SK-N-SH (cell line): ENCODE measurements at regions not wholly inside any gene's neighbourhood (a gene's known extent, or its start where the extent isn't known, plus 50 kb on each side); places are given as distances from the start of the nearest gene placed in this dataset.

Source experiments
- CTCF ChIA-PET: fragments of 300-600, 350-600 bp; formaldehyde crosslinking; extraction: SDS; loops from one replicate; lab custom pipeline; 2021; lab: Yijun Ruan, JAX
- POLR2A ChIA-PET: fragments of 350-600 bp; sonication (Branson Sonifier 250); formaldehyde crosslinking; extraction: SDS; loops from one replicate; lab custom pipeline; 2020; ENCODE audit warnings: antibody characterized with exemption, inconsistent platforms; lab: Yijun Ruan, JAX
- DNase-seq: peaks from one replicate; pipeline ENCODE4 v3.0.0; 2012
- H2AFZ ChIP-seq: fragments of 200-600 bp; sonication (generic); 2 replicates; pipeline ENCODE4 v1.8.1; 2016; ENCODE audit warnings: antibody characterized with exemption, mild to moderate bottlenecking, low read depth
- H3F3A ChIP-seq: fragments of 200-600 bp; sonication (generic); replicated peaks from 2 replicates; pipeline ENCODE3; 2016; ENCODE audit warnings: antibody characterized with exemption, mild to moderate bottlenecking; ENCODE audit not compliant: insufficient read depth
- H3K27ac ChIP-seq, 2 experiments: fragments of 200-500 bp in 1 of 2; fragments of 200-600 bp in 1 of 2; sonication (Bioruptor generic) in 1 of 2; sonication (generic), shearing (Covaris generic) in 1 of 2; 2 replicates each; pipeline versions ENCODE4 v1.5.1 to v1.6.1; 2014 to 2016; ENCODE audit warnings: low read depth in 2 of 2, inconsistent platforms in 1 of 2, low read length in 1 of 2, mild to moderate bottlenecking in 1 of 2, mixed read lengths in 1 of 2
- H3K27me3 ChIP-seq: fragments of 200-600 bp; sonication (generic), shearing (Covaris generic); 2 replicates; pipeline ENCODE4 v1.6.1; 2016; ENCODE audit warnings: mixed run types; ENCODE audit not compliant: insufficient read depth
- H3K36me3 ChIP-seq, 2 experiments: fragments of 200-500 bp in 1 of 2; fragments of 200-600 bp in 1 of 2; sonication (Bioruptor generic) in 1 of 2; sonication (generic) in 1 of 2; replicated peaks in 1 of 2; 2 replicates each; pipeline versions ENCODE3 to v1.5.1; 2014 to 2016; ENCODE audit warnings: low read length in 1 of 2, mild to moderate bottlenecking in 1 of 2; ENCODE audit not compliant: insufficient read depth in 2 of 2, control insufficient read depth in 1 of 2
- H3K4me1 ChIP-seq, 2 experiments: fragments of 200-500 bp in 1 of 2; fragments of 200-600 bp in 1 of 2; sonication (Bioruptor generic) in 1 of 2; sonication (generic), shearing (Covaris generic) in 1 of 2; 2 replicates each; pipeline versions ENCODE4 v1.5.1 to v1.6.1; 2014 to 2016; ENCODE audit warnings: low read depth in 1 of 2, low read length in 1 of 2, mixed run types in 1 of 2; ENCODE audit not compliant: insufficient read depth in 2 of 2, control insufficient read depth in 1 of 2
- H3K4me2 ChIP-seq: fragments of 200-600 bp; sonication (generic), shearing (Covaris generic); 2 replicates; pipeline ENCODE4 v1.6.1; 2017; ENCODE audit warnings: mixed run types
- H3K4me3 ChIP-seq, 2 experiments: fragments of 200-500 bp in 1 of 2; fragments of 200-600 bp in 1 of 2; sonication (Bioruptor generic) in 1 of 2; sonication (generic), shearing (Covaris generic) in 1 of 2; 2 replicates each; pipeline versions ENCODE4 v1.5.1 to v1.8.1; 2014 to 2016; ENCODE audit warnings: low read depth in 2 of 2, inconsistent platforms in 1 of 2, low read length in 1 of 2, mild to moderate bottlenecking in 1 of 2, mixed read lengths in 1 of 2, moderate library complexity in 1 of 2
- H3K79me2 ChIP-seq: fragments of 200-600 bp; sonication (generic); 2 replicates; pipeline ENCODE4 v1.8.1; 2017; ENCODE audit warnings: mild to moderate bottlenecking; ENCODE audit not compliant: insufficient read depth
- H3K9ac ChIP-seq: fragments of 200-600 bp; sonication (generic); 2 replicates; pipeline ENCODE4 v1.6.1; 2017; ENCODE audit warnings: mixed run types
- H3K9me2 ChIP-seq: fragments of 200-600 bp; sonication (generic); 2 replicates; pipeline ENCODE4 v1.6.1; 2017; ENCODE audit warnings: mixed run types
- H3K9me3 ChIP-seq: fragments of 200-600 bp; sonication (generic); 2 replicates; pipeline ENCODE4 v1.6.1; 2017; ENCODE audit warnings: mixed run types, mild to moderate bottlenecking, moderate library complexity
- H4K20me1 ChIP-seq: fragments of 200-600 bp; sonication (generic); 2 replicates; pipeline ENCODE4 v1.6.1; 2017; ENCODE audit warnings: mild to moderate bottlenecking, mixed run types; ENCODE audit not compliant: insufficient read depth
- CHD2 ChIP-seq: fragments of 150-350 bp; IDR thresholded peaks from 2 replicates; pipeline ENCODE4 v1.6.1; 2018; ENCODE audit warnings: low read length; ENCODE audit not compliant: partially characterized antibody
- CTCF ChIP-seq: fragments of 200-600 bp; sonication (generic); IDR thresholded peaks from 2 replicates; pipeline ENCODE4 v1.6.1; 2017; ENCODE audit warnings: antibody characterized with exemption, mild to moderate bottlenecking, moderate library complexity
- FOXJ3 ChIP-seq: sonication (generic); formaldehyde crosslinking; IDR thresholded peaks from 2 replicates; pipeline ENCODE4 v1.5.1; 2020; ENCODE audit warnings: mild to moderate bottlenecking, missing genetic modification reagents
- FOXM1 ChIP-seq: IDR thresholded peaks from 2 replicates; pipeline ENCODE4 v1.4.0; 2012; ENCODE audit warnings: low read depth, mild to moderate bottlenecking
- MXI1 ChIP-seq: IDR thresholded peaks from 2 replicates; pipeline ENCODE4 v1.6.1; 2012; ENCODE audit warnings: mild to moderate bottlenecking, low read depth, low read length, improper control_type of control experiment
- NFIC ChIP-seq: IDR thresholded peaks from 2 replicates; pipeline ENCODE4 v1.4.0; 2012; ENCODE audit warnings: borderline replicate concordance
- NRF1 ChIP-seq: IDR thresholded peaks from 2 replicates; pipeline ENCODE4 v1.6.1; 2012; ENCODE audit warnings: low read depth, mild to moderate bottlenecking, low read length
- PBX3 ChIP-seq: IDR thresholded peaks from 2 replicates; pipeline ENCODE4; 2012
- POLR2AphosphoS5 ChIP-seq: IDR thresholded peaks from 2 replicates; pipeline ENCODE4 v1.6.1; 2012; ENCODE audit warnings: low read depth, low read length
- RAD21 ChIP-seq: IDR thresholded peaks from 2 replicates; pipeline ENCODE4 v1.6.1; 2012; ENCODE audit warnings: mild to moderate bottlenecking, low read length
- RCOR1 ChIP-seq: fragments of 150-350 bp; IDR thresholded peaks from 2 replicates; pipeline ENCODE4 v1.6.1; 2017; ENCODE audit warnings: antibody characterized with exemption, low read length
- SMC3 ChIP-seq: IDR thresholded peaks from 2 replicates; pipeline ENCODE4 v1.6.1; 2012; ENCODE audit warnings: low read depth, low read length, improper control_type of control experiment
- TEAD4 ChIP-seq: IDR thresholded peaks from 2 replicates; pipeline ENCODE4 v1.4.0; 2012; ENCODE audit warnings: mild to moderate bottlenecking, borderline replicate concordance; ENCODE audit not compliant: insufficient read depth
- USF1 ChIP-seq: IDR thresholded peaks from 2 replicates; pipeline ENCODE4 v1.4.0; 2012; ENCODE audit warnings: low read depth, borderline replicate concordance
- YY1 ChIP-seq: IDR thresholded peaks from 2 replicates; pipeline ENCODE4 v1.4.0; 2012; ENCODE audit warnings: low read depth, mild to moderate bottlenecking
- WGBS: methylation state at CpG from one replicate; pipeline ENCODE4 v1.1.6; 2017; ENCODE audit warnings: low lambda C conversion rate; 5-methylcytosine and 5-hydroxymethylcytosine counted together
- TF ChIP-seq, protein P1 (sequence below): fragments of 150-350 bp; IDR thresholded peaks from 2 replicates; pipeline ENCODE4 v1.6.1; 2016; ENCODE audit warnings: mild to moderate bottlenecking, low read depth, low read length
- TF ChIP-seq, protein P2 (sequence below): IDR thresholded peaks from 2 replicates; pipeline ENCODE4 v1.6.1; 2012; ENCODE audit warnings: mild to moderate bottlenecking, low read depth, low read length, moderate library complexity
- TF ChIP-seq, protein P3 (sequence below): IDR thresholded peaks from 2 replicates; pipeline ENCODE4 v1.4.0; 2012; ENCODE audit warnings: low read depth, borderline replicate concordance

- TF ChIP-seq, protein P1, sequence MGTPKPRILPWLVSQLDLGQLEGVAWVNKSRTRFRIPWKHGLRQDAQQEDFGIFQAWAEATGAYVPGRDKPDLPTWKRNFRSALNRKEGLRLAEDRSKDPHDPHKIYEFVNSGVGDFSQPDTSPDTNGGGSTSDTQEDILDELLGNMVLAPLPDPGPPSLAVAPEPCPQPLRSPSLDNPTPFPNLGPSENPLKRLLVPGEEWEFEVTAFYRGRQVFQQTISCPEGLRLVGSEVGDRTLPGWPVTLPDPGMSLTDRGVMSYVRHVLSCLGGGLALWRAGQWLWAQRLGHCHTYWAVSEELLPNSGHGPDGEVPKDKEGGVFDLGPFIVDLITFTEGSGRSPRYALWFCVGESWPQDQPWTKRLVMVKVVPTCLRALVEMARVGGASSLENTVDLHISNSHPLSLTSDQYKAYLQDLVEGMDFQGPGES = no peak
- TF ChIP-seq SMC3 (no peak), NRF1 (no peak)
Observed at GRCh38 chr13:105608104-105608503, 927.4 kb downstream of the EFNB2 start (continued).

- WGBS = 51% methylated on average over 2 of the region's 2 CpGs
- CTCF ChIA-PET = interaction anchor here (0.6 kb wide), 1 partner anchor 26 kb away, joined by 4 read pairs; no protein-coding TSS in a partner anchor
- Histone ChIP-seq H3K4me2 (no peak overlapping the region), H3K9ac (no peak overlapping the region), H3K27me3 (no peaks in the 10 kb centered on the region), H3K9me3 (no peaks in the 10 kb centered on the region), H3K27ac (no peak overlapping the region), H3F3A (no peaks in the 10 kb centered on the region), H3K9me2 (no peaks in the 10 kb centered on the region), H3K4me1 (peaks cover 0 to 5% of the 10 kb centered on the region in 2 experiments; a peak in 2 of 4 replicates), H3K79me2 (no peaks in the 10 kb centered on the region), H3K4me3 (no peak overlapping the region), H4K20me1 (no peaks in the 10 kb centered on the region), H2AFZ (no peak overlapping the region), H3K36me3 (no peaks in the 10 kb centered on the region)
- POLR2A ChIA-PET = no interaction called here
- no peak for DNase-seq
- TF ChIP-seq USF1 = no peak
- no peak for TF ChIP-seq FOXJ3 (CRISPR knock-in tag)
- no peak for TF ChIP-seq NFIC
- TF ChIP-seq POLR2AphosphoS5 = no peak
- TF ChIP-seq, protein P2, sequence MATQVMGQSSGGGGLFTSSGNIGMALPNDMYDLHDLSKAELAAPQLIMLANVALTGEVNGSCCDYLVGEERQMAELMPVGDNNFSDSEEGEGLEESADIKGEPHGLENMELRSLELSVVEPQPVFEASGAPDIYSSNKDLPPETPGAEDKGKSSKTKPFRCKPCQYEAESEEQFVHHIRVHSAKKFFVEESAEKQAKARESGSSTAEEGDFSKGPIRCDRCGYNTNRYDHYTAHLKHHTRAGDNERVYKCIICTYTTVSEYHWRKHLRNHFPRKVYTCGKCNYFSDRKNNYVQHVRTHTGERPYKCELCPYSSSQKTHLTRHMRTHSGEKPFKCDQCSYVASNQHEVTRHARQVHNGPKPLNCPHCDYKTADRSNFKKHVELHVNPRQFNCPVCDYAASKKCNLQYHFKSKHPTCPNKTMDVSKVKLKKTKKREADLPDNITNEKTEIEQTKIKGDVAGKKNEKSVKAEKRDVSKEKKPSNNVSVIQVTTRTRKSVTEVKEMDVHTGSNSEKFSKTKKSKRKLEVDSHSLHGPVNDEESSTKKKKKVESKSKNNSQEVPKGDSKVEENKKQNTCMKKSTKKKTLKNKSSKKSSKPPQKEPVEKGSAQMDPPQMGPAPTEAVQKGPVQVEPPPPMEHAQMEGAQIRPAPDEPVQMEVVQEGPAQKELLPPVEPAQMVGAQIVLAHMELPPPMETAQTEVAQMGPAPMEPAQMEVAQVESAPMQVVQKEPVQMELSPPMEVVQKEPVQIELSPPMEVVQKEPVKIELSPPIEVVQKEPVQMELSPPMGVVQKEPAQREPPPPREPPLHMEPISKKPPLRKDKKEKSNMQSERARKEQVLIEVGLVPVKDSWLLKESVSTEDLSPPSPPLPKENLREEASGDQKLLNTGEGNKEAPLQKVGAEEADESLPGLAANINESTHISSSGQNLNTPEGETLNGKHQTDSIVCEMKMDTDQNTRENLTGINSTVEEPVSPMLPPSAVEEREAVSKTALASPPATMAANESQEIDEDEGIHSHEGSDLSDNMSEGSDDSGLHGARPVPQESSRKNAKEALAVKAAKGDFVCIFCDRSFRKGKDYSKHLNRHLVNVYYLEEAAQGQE = no peak
- TF ChIP-seq SMC3 = no peak
- no peak for TF ChIP-seq TEAD4
- TF ChIP-seq YY1 = no peak
- TF ChIP-seq, protein P1 = no peak
- TF ChIP-seq PBX3 = no peak
- no peak for TF ChIP-seq MXI1
- TF ChIP-seq RCOR1 = no peak
- no peak for TF ChIP-seq FOXM1
- TF ChIP-seq CHD2 = no peak
- no peak for TF ChIP-seq RAD21
- TF ChIP-seq, protein P3, sequence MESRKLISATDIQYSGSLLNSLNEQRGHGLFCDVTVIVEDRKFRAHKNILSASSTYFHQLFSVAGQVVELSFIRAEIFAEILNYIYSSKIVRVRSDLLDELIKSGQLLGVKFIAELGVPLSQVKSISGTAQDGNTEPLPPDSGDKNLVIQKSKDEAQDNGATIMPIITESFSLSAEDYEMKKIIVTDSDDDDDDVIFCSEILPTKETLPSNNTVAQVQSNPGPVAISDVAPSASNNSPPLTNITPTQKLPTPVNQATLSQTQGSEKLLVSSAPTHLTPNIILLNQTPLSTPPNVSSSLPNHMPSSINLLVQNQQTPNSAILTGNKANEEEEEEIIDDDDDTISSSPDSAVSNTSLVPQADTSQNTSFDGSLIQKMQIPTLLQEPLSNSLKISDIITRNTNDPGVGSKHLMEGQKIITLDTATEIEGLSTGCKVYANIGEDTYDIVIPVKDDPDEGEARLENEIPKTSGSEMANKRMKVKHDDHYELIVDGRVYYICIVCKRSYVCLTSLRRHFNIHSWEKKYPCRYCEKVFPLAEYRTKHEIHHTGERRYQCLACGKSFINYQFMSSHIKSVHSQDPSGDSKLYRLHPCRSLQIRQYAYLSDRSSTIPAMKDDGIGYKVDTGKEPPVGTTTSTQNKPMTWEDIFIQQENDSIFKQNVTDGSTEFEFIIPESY = no peak
- no peak for TF ChIP-seq CTCF
Observed at GRCh38 chr13:105607426-105607825, 928.0 kb downstream of the EFNB2 start.
